NCI-H748 (cell line): ENCODE measurements at regions not wholly inside any gene's neighbourhood (a gene's known extent, or its start where the extent isn't known, plus 50 kb on each side); places are given as distances from the start of the nearest gene placed in this dataset.

Experiments used
- DNase-seq: peaks from one replicate; lab custom pipeline; 2025; ENCODE audit not compliant: unreplicated experiment; lab: John Stamatoyannopoulos, UW

GRCh38 chr18:30556112-30556511 is 486.4 kb downstream of the DSC3 start:
- DNase-seq, result no peak

DNA sequence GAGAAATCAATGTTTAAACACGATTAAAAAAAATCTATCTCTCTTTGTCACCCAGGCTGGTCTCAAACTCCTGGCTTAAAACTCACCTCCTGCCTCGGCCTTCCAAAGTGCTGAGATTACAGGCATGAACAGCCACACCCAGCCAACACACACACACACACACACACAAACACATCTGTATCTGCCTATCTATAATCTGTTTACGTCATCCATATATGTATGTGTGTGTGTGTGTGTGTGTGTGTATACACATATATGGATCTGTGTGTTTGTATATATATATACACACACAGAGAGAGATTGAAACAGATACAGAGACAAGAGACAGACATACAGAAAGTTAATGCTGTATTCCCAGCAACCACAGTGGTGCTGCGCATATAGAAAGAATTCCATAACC is 497.1 kb downstream of the DSC3 start:
- DNase-seq, result no peak

DNA sequence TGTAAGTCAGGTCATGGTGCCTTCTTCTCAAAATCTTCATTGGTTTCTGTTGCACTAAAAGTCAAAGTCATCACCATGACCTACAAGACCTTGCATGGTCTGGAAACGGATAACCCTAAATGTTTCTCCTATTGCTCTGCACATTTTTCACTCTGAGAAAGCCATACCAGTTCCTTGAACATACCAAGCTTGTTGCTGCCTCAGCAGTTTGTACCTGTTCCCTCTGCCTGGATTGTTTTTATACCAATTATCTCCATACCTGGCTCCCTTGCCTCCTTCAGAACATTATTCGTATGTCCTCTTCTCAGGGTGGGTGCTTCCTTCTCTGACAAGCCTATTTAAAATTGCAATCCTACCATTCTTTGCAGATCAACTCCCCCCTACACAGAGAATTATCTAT is 498.4 kb downstream of the DSC3 start:
- no peak for DNase-seq

- DNase-seq, result no peak
These were observed 508.8 kb downstream of the DSC3 start for GRCh38 chr18:30533716-30534115.

GRCh38 chr18:30527917-30528316 is 514.6 kb downstream of the DSC3 start:
- no peak for DNase-seq

- no peak for DNase-seq
These were observed 515.3 kb downstream of the DSC3 start for GRCh38 chr18:30527226-30527625.

DNA sequence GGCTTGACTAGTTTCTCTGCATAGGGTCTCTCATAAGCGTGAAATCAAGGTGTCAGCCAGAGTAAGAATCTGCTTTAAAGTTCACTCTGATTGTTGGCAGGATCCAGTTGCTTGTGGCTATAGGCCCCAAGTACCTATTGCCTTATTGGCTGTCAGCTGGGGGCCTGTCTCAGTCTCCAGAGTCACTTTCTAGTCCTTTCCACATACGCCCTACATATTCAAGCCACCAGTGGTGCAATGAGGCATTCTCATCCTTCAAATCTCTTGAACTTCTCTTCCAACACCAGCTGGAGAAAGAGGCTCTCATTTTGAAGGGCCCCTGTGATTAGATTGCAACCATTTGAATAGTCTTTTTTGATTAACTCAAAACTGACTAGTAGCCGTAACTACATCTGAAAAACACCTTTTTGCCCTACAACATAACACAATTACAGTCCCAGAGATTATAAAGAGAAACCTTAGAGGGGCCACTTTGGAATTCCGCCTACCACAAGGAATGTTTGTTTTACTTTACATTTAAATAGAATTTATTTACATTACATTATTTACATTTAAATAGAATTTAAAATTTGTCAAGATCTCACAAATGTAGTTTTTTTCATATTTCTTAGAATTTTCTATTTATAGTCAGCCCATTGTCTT is 520.1 kb downstream of the DSC3 start:
- DNase-seq, result no peak

- no peak for DNase-seq
These were observed 528.5 kb downstream of the DSC3 start for GRCh38 chr18:30514059-30514458.

GRCh38 chr18:30512872-30513271 is 529.7 kb downstream of the DSC3 start:
- no peak for DNase-seq

DNA sequence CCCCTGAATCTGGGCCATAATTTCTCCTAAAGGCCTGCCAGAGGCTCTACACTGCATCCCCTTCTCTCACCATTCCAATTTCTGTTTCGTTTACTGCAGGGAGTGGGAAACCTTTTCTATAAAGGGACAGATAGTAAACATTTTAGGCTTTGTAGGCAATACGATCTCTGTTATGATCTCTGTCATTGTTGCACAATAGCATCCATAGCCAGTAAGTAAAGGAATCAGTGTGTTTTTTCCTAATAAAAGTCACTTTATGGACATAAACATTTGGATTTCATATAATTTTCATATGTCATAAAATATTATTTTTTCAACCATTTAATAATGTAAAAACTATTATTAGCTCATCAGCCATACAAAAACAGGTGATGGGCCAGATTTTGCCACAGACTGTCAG is 531.7 kb downstream of the DSC3 start:
- no peak for DNase-seq

DNA sequence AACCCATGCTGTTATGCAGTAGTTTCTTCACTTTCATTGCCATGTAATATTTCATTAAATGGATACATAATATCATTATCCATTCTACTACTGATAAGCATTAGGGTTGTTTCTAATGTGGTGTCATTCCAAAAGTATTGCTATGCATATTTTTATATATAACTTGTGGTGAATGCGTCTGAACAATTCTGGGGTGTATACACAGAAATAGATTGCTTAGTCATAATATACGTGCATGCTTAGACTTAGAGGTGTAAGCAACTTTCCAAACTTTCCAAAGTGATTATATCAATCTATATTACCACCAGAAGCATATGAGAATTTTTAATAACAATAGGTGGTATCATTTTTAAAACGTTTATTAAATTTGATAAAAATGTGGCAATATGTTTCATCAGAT is 540.9 kb downstream of the DSC3 start:
- no peak for DNase-seq

- DNase-seq, result no peak
These were observed 542.1 kb downstream of the DSC3 start for GRCh38 chr18:30500240-30500945.

DNA sequence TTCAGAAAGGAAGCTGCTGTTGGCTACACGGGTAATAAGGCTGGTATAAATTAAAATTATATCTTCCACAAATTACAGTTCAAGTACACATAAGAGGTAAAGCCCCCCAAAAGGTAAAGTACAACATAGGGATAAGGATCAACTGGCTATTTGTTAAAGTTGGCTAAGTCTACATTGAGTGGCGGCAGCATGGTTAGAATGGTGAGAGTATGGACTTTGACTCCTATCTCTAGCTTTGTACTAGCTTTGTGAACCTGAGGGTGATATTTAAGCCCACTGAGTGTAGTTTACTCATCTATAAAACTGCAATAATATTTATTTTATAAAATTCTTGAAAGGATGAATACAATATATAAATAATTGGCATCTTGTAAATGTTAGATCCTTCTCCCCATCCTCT is 542.8 kb downstream of the DSC3 start:
- DNase-seq, result no peak

DNA sequence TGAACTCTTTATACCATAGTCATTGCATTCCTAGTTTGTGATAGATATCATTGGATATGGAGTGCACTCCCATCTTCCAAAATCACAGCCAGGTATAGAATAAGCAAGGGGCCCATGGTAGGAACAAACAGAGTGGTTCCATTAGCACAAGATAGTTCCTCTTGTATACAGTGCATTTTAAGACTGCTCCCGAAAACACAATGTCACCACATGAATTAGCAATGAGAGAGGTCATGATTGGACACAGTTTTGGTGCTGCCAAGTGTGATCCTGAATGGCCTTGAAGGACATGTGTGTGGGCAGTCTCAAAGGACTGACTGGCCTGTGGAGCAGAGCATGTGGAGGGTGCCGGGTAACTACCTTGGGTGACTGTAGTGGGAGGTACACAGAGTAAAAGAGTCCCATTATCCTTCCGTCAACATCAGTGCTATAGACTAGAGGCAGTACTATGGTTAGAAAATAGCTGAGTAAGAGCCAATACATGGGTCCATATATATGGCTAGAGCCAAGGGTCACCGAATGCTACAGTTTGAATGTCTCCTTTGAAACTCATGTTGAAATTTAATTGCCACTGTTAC is 549.9 kb downstream of the DSC3 start:
- DNase-seq, result no peak

DNA sequence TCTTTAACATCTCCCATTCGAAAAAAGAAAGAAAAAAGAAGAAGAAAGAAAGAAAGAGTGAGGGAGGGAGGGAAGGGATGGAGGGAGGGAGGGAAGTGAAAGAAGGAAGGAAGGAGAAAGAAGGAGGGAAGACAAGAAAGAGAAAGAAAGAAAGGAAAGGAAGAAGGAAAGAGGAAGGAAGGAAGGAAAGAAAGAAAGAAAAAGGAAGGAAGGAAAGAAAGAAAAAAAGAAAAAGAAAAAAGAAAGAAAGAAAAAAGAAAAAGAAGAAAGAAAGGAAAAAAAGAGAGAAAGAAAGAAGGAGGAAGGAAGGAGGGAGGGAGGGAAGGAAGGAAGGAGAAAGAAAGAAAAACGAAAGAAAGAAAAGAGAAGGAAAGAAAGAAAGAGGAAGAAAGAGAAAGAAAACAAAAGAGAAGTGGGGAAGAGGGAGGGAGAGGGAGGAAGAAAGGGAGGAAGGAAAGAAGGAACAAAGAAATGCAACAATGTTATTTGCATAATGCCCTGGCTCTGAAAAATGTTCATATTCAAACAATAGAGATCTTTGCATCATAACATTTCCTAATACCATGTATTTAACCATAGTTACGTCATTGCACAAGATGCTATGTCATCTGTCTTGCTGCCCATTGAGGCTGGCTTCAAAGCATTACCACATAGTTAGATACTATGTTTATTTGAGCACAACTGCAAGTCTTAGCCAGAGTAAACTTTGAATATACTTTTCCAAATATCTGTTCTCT is 550.6 kb downstream of the DSC3 start:
- no peak for DNase-seq

DNA sequence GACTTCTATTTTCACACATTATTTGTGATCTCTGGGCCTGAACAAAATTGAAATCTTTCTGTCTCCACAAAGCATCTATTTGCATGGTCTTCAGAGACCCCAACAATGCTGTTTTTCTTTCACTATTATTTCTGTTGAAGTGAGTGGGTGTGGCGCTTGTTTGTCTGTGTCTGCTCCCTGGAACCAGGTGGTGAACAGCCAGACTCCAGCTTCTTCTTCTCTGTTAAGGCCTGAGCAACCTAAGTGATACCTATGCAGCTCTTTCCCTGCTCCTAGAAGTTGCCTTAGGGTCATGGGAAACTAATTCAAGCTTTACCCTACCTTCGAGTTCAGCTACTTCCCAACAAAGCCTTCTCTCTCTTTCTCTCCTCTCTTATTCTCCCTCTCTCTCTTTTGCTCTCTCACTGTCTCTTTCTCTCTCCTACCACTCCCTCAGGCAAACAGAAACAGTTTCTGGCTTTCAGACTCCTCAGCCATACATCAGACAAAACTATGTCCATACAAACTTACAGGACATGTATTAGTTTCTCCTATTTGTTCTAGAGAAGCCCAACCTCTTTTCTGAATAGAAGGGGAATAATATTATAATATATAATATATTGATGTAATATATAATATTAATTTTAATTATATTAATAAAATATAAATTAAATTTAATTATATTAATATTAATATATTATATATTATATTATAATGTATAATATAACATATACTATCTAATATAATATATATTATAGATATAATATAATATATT is 552.5 kb downstream of the DSC3 start:
- no peak for DNase-seq

DNA sequence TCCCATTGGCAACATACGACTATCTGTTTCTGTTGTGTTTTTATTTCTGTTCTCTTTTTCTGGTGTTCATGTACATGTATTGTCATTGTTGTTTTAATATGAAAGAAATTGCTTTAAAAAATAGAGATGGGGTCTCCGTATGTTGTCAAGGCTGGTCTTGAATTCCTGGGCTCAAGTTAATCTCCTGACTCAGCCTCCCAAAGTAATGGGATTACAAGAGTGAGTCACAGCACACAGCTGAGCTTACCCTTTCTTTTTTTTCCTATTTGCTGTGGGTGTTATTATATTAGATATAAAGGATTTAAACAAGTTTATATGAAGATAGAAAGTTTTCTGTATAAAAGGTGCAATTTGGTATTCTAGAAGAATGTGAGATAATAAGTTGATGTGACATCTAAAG is 554.6 kb downstream of the DSC3 start:
- no peak for DNase-seq

DNA sequence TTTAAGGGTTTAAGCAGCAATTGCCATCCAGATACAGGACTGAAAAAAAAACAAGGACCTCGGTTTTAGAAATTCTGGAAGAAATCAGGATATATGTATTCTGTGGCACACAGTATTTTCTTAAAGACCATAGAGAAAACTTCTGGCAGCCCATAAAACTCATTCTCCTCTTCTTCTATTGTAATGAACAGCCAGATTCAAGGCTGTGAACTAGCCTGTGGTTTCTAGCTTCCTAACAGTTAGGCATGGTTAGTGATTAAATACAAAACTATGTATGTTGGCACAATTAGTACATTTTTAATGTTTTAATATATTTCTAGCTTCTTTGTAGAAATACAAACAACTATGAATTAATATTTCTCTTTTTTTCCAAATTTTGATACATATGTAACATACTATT is 555.7 kb downstream of the DSC3 start:
- no peak for DNase-seq

- no peak for DNase-seq
These were observed 557.5 kb downstream of the DSC3 start for GRCh38 chr18:30485078-30485477.

DNA sequence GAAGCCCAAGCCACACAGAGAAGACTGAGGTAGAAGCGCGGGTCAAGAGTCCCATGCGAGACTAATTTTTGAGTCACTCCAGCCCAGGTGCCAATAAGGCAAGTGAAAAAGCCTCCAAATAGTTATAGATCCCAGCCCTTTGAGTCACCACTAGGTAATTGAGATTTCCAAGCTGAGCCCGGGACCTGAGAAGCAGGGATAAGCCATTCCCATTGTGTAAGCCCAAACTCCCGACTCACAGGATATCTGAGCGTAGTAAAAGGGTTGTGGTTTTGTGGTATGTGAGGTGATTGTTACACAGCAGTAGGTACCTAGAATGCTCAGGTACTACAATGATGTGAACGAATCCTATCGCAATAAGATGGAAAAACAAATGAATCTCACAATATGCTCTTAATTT is 560.7 kb downstream of the DSC3 start:
- no peak for DNase-seq

DNA sequence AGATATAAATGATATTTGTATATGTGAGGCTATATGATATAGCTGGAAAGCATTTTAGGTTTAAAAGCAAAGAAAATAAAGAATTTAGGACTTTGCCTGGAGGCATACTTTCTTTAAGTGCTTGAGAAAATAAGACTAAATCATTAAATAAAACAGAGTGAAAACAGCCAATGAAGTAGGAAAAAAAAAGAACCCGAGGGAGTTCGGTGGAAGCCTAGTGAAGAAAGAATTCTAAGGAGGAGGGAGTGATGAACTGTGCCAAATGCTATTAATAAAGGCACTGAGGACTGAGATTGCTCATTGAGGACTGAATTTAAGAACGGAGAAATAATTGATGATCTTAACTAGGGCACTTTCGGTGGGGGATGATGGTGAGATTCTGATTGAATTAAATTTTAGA is 573.5 kb downstream of the DSC3 start:
- no peak for DNase-seq
